ENCODE measurements at regions not wholly inside any gene's neighbourhood (a gene's known extent, or its start where the extent isn't known, plus 50 kb on each side); places are given as distances from the start of the nearest gene placed in this dataset.

GRCh38 chr6:181049-181654 is 111.1 kb upstream of the DUSP22 start:
- Mint-ChIP-seq H3K27ac (peak overlapping the region; percentile 74), H3K4me1 (peaks cover 66% of the 10 kb centered on the region), H3K9me3 (no peaks in the 10 kb centered on the region), H3K36me3 (ENCODE audit: low read depth) (no peaks in the 10 kb centered on the region), H3K4me3 (peak overlapping the region; percentile 60), H3K27me3 (no peaks in the 10 kb centered on the region)
- peak; percentile 54 for ATAC-seq (ENCODE audit: low read depth)
- no peak for TF ChIP-seq CTCF (IDR thresholded peaks at IDR 0.05)
- DNase-seq = no peak
- intact Hi-C loops (cut with micrococcal nuclease) = loop anchor here (5.0 kb wide), 1 partner anchor 291 kb away; no protein-coding TSS in a partner anchor
- ChIA-PET POLR2A (interaction anchor here (1.2 to 1.9 kb wide), 4 partner anchors 8 to 211 kb away, joined by 3 to 7 read pairs (median 4); partner anchors contain the start of gene IRF4), CTCF (interaction anchor here (1.6 to 1.7 kb wide), 2 partner anchors 12 to 13 kb away, joined by 5 to 8 read pairs; no protein-coding TSS in a partner anchor)

GRCh38 chr6:183668-184067 is 108.6 kb upstream of the DUSP22 start:
- CTCF ChIA-PET = interaction anchor here (0.7 to 1.3 kb wide), 5 partner anchors 34 to 409 kb away, joined by 3 read pairs; no protein-coding TSS in a partner anchor
- DNase-seq = no peak
- Mint-ChIP-seq H3K4me1 (peaks cover 83% of the 10 kb centered on the region), H3K4me3 (peak overlapping the region; percentile 66), H3K27me3 (no peaks in the 10 kb centered on the region), H3K9me3 (no peaks in the 10 kb centered on the region), H3K27ac (peak overlapping the region; percentile 60), H3K36me3 (ENCODE audit: low read depth) (no peaks in the 10 kb centered on the region)
- POLR2A ChIA-PET = interaction anchor here (0.6 to 5.3 kb wide), 13 partner anchors 9 to 221 kb away, joined by 3 to 43 read pairs (median 4); partner anchors contain the start of genes DUSP22 and IRF4
- peak; percentile 83 for ATAC-seq (ENCODE audit: low read depth)
- intact Hi-C loops (cut with micrococcal nuclease) = loop anchor here (5.0 kb wide), 1 partner anchor 289 kb away; no protein-coding TSS in a partner anchor
- TF ChIP-seq CTCF (IDR thresholded peaks at IDR 0.05) = no peak

- ATAC-seq (ENCODE audit: low read depth) = peak; percentile 35
- peaks cover 88% of the 10 kb centered on the region for H3K4me1 Mint-ChIP-seq
Observed at GRCh38 chr6:184161-184700, 108.1 kb upstream of the DUSP22 start.

GRCh38 chr6:186340-186965 is 105.8 kb upstream of the DUSP22 start:
- Mint-ChIP-seq H3K27ac (no peak overlapping the region), H3K4me3 (peak overlapping the region; percentile 46)

More at GRCh38 chr6:184161-184700, 108.1 kb upstream of the DUSP22 start:
- intact Hi-C loops (cut with micrococcal nuclease) = loop anchor here (5.0 kb wide), 1 partner anchor 288 kb away; no protein-coding TSS in a partner anchor
- Mint-ChIP-seq H3K27ac (peak overlapping the region; percentile 60), H3K27me3 (no peaks in the 10 kb centered on the region), H3K36me3 (ENCODE audit: low read depth) (no peaks in the 10 kb centered on the region), H3K4me3 (peak overlapping the region; percentile 66), H3K9me3 (no peaks in the 10 kb centered on the region)
- no peak for TF ChIP-seq CTCF (IDR thresholded peaks at IDR 0.05)
- DNase-seq = no peak
- POLR2A ChIA-PET = interaction anchor here (0.6 to 5.3 kb wide), 15 partner anchors 8 to 220 kb away, joined by 3 to 43 read pairs (median 4); partner anchors contain the start of genes DUSP22 and IRF4
- CTCF ChIA-PET = interaction anchor here (0.7 to 1.3 kb wide), 5 partner anchors 34 to 409 kb away, joined by 3 read pairs; no protein-coding TSS in a partner anchor

More at GRCh38 chr6:186340-186965, 105.8 kb upstream of the DUSP22 start:
- no peak for TF ChIP-seq CTCF (IDR thresholded peaks at IDR 0.05)
- Mint-ChIP-seq H3K36me3 (ENCODE audit: low read depth) (no peaks in the 10 kb centered on the region), H3K27me3 (no peaks in the 10 kb centered on the region), H3K4me1 (peaks cover 94% of the 10 kb centered on the region), H3K9me3 (no peaks in the 10 kb centered on the region)
- no peak for ATAC-seq (ENCODE audit: low read depth)
- POLR2A ChIA-PET = interaction anchor here (5.3 kb wide), 1 partner anchor 206 kb away, joined by 43 read pairs; the partner anchor contains the start of gene IRF4
- CTCF ChIA-PET = interaction anchor here (1.5 to 3.2 kb wide), 2 partner anchors 30 to 407 kb away, joined by 5 to 16 read pairs; no protein-coding TSS in a partner anchor
- DNase-seq = no peak
- intact Hi-C loops (cut with micrococcal nuclease) = loop anchor here (5.0 kb wide), 1 partner anchor 301 kb away; no protein-coding TSS in a partner anchor
